Stimulated activated CD8-positive, alpha-beta memory T cell treated with anti-CD3 and anti-CD28 coated beads, Interleukin-15, amount 100 ng/mL, for 24 hours (primary cell): ENCODE measurements at regions not wholly inside any gene's neighbourhood (a gene's known extent, or its start where the extent isn't known, plus 50 kb on each side); places are given as distances from the start of the nearest gene placed in this dataset.

ENCODE experiments used
- DNase-seq: peaks from one replicate; pipeline ENCODE4 v3.0.0-alpha.2; 2020; ENCODE audit warnings: low read depth

GRCh38 chr1:5568321-5568720 is 423.9 kb downstream of the NPHP4 start:
- DNase-seq = no peak

GRCh38 chr1:5567839-5568238 is 424.4 kb downstream of the NPHP4 start:
- no peak for DNase-seq

DNA sequence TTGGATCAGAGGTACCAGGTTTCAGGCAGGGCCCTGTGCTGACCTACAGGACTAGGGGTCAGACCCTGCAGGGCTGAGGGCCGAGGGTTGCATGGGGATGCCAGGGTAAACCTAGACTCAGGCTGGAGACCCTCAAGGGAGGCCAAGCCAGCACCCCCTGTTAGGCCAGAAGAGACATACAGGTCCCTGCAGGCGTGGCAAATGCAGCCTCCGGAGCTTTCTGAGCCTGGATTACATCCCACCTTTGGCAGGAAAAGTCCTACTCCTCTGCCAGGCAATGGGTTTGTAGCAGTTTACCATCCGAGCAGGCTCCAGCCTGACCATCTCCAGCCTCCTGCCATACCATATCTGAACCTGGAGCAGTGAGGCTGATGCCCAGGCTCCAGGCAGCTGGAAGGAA is 425.3 kb downstream of the NPHP4 start:
- DNase-seq = no peak

GRCh38 chr1:5565281-5566125 is 426.7 kb downstream of the NPHP4 start:
- DNase-seq = no peak

- DNase-seq = no peak
Observed at GRCh38 chr1:5564578-5565257, 427.5 kb downstream of the NPHP4 start.

- DNase-seq = no peak
Observed at GRCh38 chr1:5563861-5564577, 428.2 kb downstream of the NPHP4 start.

GRCh38 chr1:5562769-5563168 is 429.5 kb downstream of the NPHP4 start:
- no peak for DNase-seq

- no peak for DNase-seq
Observed at GRCh38 chr1:5562331-5562730, 429.9 kb downstream of the NPHP4 start.

GRCh38 chr1:5559078-5559477 is 433.1 kb downstream of the NPHP4 start:
- no peak for DNase-seq

DNA sequence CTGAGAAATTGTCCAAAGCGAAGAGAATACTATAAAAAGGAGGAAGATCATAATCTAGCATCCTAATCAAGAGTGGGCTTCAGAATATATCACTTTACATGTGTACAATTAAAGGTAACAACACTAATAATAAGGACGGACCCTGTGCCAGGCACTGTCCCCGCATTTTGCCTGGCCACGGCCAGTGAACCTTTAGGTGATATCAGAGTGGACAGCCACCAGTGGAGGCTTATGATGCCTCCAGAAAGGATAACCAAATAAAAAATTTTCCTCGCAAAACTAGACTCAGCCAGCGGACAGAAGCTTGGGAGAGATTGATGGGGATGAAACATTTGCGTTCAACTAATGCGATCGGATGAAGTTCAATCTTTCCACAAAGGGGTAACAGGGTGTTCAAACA is 436.4 kb downstream of the NPHP4 start:
- no peak for DNase-seq

DNA sequence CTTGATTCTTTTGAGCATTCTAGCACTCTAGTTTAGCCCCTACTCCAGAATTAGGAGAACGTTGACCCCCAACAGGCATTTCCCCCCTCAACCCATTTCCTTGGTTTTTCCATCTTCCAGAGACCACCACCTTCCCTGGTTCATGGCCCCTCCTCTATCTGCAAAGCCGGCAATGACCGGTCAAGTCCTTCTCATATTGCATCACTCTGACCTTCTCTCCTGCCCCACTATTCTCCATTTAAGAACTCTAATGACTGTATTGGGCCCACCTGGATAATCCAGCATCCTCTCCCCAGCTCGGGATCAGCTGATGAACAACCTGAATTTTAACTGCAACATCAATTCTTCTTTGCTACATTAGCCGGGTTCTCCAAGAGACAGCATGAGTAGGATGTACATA is 437.4 kb downstream of the NPHP4 start:
- no peak for DNase-seq

GRCh38 chr1:5554111-5554510 is 438.1 kb downstream of the NPHP4 start:
- DNase-seq = no peak

DNA sequence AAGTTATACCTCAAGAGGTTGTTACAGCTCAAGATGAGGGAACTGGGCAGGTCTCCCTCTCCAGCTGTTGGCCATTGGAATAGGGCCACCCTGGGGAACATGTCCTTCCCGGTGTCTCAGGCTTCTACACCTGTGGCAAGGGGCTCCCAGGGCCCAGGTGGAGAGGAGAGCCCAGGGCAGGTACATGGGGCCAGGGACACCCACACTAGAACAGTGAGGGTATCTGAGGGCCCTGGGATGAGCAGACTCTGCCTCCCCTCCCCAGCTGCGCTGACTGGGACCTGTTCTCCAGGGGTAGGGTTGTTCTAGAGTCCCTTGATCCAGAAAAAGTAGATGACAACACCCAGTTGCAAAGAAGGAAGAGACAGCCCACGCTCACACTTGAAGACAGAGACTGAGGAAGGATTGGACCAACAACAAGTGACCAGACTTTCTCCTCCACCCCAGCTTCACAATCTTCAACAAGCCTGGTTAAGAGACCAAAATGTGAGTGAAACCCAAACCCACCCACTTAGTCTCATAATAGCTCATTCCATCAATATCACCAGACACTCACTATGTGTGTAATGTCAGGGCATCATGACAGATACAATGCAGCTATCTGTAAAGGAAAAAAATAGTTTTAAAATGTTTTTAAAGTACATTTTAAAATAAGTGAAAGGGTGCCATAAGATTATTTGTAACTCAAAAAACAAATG is 439.3 kb downstream of the NPHP4 start:
- DNase-seq = no peak

DNA sequence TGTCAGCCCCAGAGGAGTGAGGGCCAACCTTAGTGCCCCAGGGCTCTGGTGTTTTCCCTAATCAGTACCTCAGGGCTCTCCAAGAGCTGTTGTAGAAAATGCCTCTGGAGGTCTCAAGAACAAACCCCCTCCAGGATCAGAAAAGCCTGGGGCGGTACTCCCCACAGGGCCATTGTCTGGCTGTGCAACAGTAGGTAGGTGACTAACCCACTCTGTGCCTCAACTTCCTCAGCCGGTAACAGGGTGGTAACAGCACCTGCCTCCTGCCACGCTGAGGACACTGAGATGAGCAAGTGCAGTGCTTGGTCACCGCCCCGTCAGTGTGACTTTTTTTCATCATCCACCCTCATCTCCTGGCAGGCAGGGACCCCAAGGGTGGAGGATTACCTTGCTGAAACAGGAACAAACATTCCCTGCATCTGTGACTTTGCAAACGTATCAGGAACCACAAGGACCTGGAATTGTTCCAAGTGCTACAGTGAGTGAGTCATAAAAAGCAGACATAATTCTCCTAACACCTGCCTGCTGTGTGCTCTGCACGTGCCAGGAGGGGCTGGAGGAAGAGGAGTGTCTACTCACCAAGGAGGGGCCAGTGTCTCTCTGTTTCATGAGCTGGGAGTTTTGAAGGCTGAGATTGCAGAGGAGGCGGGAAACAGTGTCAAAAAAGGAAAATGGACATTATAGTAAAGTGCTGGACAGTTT is 440.8 kb downstream of the NPHP4 start:
- DNase-seq = no peak

DNA sequence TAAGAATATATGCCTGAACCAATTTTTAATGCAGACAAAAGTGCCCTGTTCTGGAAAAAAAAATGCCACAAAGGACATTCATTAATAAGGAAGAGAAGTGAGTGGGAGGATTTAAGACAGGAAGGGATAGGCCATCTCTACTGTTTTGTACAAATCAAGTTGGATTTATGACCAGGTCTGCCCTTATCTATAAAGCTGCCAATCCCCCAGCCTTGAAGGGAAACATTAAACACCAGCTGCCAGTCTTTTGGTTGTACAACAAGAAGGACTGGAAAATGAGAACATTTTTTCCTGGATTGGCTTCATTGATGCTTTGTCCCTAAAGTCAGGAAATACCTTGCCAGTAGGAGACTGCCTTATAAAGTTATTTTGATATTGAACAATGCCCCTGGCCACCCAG is 444.0 kb downstream of the NPHP4 start:
- DNase-seq = no peak

- DNase-seq = no peak
Observed at GRCh38 chr1:5543235-5543634, 449.0 kb downstream of the NPHP4 start.

GRCh38 chr1:5532811-5533210 is 459.4 kb downstream of the NPHP4 start:
- DNase-seq = no peak

DNA sequence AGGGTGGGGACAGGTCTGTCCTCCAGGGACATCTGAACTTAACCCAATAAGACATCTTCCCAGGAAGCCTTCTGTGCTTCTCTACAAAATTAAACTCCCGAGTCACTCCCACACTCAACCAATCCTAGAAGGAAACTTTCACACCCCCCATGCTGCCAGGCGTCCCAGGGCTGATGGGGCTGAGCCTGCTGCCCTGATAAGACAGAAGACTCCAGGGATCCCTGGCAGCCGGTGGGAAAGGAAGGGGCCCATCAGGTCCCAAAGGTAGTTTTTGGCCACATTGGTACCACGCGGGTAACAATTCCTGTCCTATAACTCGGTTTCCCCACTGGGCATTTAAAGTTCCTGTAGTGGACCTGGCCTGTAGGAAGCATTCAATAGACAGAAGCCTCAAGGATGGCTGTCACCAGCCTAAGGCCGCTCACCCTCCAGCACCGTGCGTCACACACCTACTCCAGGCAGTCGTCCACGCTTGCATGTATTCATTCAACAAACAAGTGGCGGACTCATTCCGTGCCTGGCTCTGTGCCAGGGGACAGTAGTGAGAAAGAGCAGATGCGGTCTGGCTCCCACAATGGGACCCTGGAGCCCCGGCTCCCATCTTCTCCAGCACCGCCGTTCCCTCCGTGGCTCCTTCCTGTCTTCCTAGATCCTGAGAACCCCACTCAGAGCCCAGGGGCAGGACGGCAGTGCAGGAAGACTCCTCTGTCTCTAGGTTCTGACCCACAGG is 465.2 kb downstream of the NPHP4 start:
- no peak for DNase-seq

DNA sequence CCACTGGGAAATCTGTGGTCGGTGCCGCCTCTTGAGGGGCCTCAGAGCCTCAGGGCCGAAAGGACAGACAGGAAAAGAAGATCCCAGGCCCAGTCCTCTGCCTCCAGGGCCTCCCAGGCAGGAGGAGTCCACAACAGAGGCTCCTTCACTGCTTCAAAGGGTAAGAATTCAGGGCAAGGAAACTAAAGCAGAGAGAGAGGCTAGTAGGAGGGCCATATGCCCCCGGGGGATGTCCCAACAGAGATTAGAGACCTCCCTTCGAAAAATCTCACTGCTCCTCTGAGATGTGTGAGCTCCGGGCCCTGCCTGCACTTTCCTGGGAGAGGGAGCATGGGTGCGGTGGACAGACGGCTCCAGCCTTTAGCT is 465.9 kb downstream of the NPHP4 start:
- no peak for DNase-seq

DNA sequence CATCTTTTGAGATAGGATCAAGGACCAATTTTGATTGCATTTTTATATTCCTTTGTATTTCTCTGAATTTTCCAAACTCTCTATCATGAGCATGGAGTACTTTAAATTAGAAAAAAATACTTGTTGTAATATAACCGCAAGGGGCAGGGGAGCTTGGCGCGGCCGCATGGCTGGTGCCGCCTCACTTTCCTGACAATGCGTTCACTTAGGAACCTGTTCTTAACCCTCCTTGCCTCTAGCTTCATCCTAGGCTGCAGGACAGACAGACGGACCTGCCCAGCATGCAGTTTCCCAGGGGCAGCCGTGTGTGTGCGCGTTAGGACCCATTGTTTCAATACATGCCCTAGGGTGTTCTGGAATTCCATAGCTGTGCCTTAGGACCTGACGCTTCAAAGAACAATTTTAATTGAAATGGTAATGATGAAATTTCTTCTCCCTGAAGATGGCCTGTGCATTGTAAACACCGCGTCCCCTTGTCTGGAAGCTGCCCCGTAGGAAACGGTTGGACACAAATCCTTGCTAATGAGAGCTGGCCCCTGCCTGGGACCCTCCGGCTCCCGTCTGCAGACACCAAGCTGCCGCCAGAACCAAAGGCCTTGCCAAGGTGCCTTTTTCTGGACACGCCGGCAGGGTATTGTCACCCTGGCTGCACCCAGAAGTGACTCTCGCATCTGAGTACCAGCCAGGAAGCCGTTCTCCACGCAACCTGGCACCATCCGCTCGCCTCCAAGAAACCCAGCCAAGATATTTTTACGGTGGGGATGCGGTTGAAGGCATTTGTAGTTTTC is 466.4 kb downstream of the NPHP4 start:
- DNase-seq = no peak
